Upper lobe of left lung (tissue), 6 donors: ENCODE measurements at regions not wholly inside any gene's neighbourhood (a gene's known extent, or its start where the extent isn't known, plus 50 kb on each side); places are given as distances from the start of the nearest gene placed in this dataset.

ENCODE experiments used
- ATAC-seq, 2 donors: fragments of 200-7000 bp; cut with Tn5 transposase; one replicate each; pipeline ENCODE4 v1.9.1; 2022; ENCODE audit warnings: mild to moderate bottlenecking in 2 of 2, moderate library complexity in 2 of 2; ENCODE audit not compliant: low FRiP score in 2 of 2
- DNase-seq, 2 donors: peaks; one replicate each; pipeline ENCODE4 v3.0.0-alpha.2; 2019 to 2020
- H3K27ac ChIP-seq, 4 donors: fragments of 200-600 bp; sonication (generic); one replicate each; pipeline ENCODE4 v1.5.1; 2016 to 2019
- H3K27me3 ChIP-seq, 4 donors: fragments of 200-600 bp; sonication (generic); one replicate each; pipeline ENCODE4 v1.5.1; 2017 to 2019
- H3K36me3 ChIP-seq, 4 donors: fragments of 200-600 bp; sonication (generic); one replicate each; pipeline ENCODE4 v1.5.1; 2016 to 2019
- H3K4me1 ChIP-seq, 4 donors: fragments of 200-600 bp; sonication (generic); one replicate each; pipeline ENCODE4 v1.5.1; 2018 to 2019
- H3K4me3 ChIP-seq, 4 donors: fragments of 200-600 bp; sonication (generic); one replicate each; pipeline ENCODE4 v1.5.1; 2017 to 2019; ENCODE audit warnings: mild to moderate bottlenecking in 2 of 4, moderate library complexity in 1 of 4
- H3K9me3 ChIP-seq, 4 donors: fragments of 200-600 bp; sonication (generic); one replicate each; pipeline ENCODE4 v1.5.1; 2018 to 2019
- CTCF ChIP-seq, 6 experiments: fragments of 450-650 bp in 4 of 6; fragments of 200-600 bp in 2 of 6; sonication (generic) in 2 of 6; IDR thresholded peaks; one replicate each; pipeline ENCODE4 v1.5.1; 2016 to 2019; ENCODE audit warnings: antibody characterized with exemption in 6 of 6
- EP300 ChIP-seq, 4 donors: sonication (generic); formaldehyde crosslinking; IDR thresholded peaks; one replicate each; pipeline ENCODE4 v1.5.1; 2017; ENCODE audit warnings: antibody characterized with exemption in 4 of 4, control low read depth in 2 of 4
- POLR2A ChIP-seq, 4 donors: fragments of 450-650 bp; IDR thresholded peaks; one replicate each; pipeline ENCODE4 v1.5.1; 2016 to 2017; ENCODE audit warnings: antibody characterized with exemption in 4 of 4, mild to moderate bottlenecking in 2 of 4
- POLR2AphosphoS5 ChIP-seq, 2 donors: sonication (generic); formaldehyde crosslinking; IDR thresholded peaks; one replicate each; pipeline ENCODE4 v1.5.1; 2017; ENCODE audit warnings: antibody characterized with exemption in 2 of 2
- WGBS, 2 donors: methylation state at CpG; one replicate each; pipeline ENCODE4 v1.1.5; 2017 to 2018; 5-methylcytosine and 5-hydroxymethylcytosine counted together
- donor health status: DM: no; HTN: no; CAD: no; lungs with moderate emphysema.
- donor health status: DM: no; HTN: yes; CAD: no; lungs with severe emphysema.

- ATAC-seq (no peak), DNase-seq (peak in 1 of 2 donors; percentile 6)
- H3K27me3 ChIP-seq, result no peaks in the 10 kb centered on the region
- H3K4me3 ChIP-seq, result no peak overlapping the region
- H3K27ac ChIP-seq, result no peak overlapping the region
- no peak for TF ChIP-seq POLR2A (IDR thresholded peaks at IDR 0.05)
- no peak for TF ChIP-seq CTCF (IDR thresholded peaks at IDR 0.05)
- no peak for TF ChIP-seq EP300 (IDR thresholded peaks at IDR 0.05)
- TF ChIP-seq POLR2AphosphoS5 (IDR thresholded peaks at IDR 0.05), result no peak
- no peaks in the 10 kb centered on the region for H3K9me3 ChIP-seq
- WGBS, 2 donors, result 83 to 85% methylated on average over 5 of the region's 5 CpGs
- no peaks in the 10 kb centered on the region for H3K4me1 ChIP-seq
- H3K36me3 ChIP-seq, result no peaks in the 10 kb centered on the region
Observed at GRCh38 chr22:47377926-47378560, 615.6 kb downstream of the TBC1D22A start.

- ATAC-seq (no peak), DNase-seq (peak in 1 of 2 donors; percentile 16)
- TF ChIP-seq POLR2A (IDR thresholded peaks at IDR 0.05) (no peak), CTCF (IDR thresholded peaks at IDR 0.05) (no peak), EP300 (IDR thresholded peaks at IDR 0.05) (no peak), POLR2AphosphoS5 (IDR thresholded peaks at IDR 0.05) (no peak)
- no peak overlapping the region for H3K27ac ChIP-seq
- H3K36me3 ChIP-seq, result no peaks in the 10 kb centered on the region
- H3K4me1 ChIP-seq, result no peaks in the 10 kb centered on the region
- no peaks in the 10 kb centered on the region for H3K27me3 ChIP-seq
- no peak overlapping the region for H3K4me3 ChIP-seq
- H3K9me3 ChIP-seq, result no peaks in the 10 kb centered on the region
- 71 to 75% methylated on average over 9 to 11 of the region's 11 CpGs for WGBS, 2 donors
Observed at GRCh38 chr22:47376901-47377505, 614.6 kb downstream of the TBC1D22A start.

GRCh38 chr22:47376322-47376700, 613.9 kb downstream of the TBC1D22A start:
- WGBS, 2 donors, result 92 to 94% methylated on average over 7 of the region's 7 CpGs
- Histone ChIP-seq H3K27ac (no peak overlapping the region), H3K4me1 (no peaks in the 10 kb centered on the region), H3K4me3 (no peak overlapping the region), H3K36me3 (no peaks in the 10 kb centered on the region), H3K27me3 (no peaks in the 10 kb centered on the region), H3K9me3 (no peaks in the 10 kb centered on the region)
- DNase-seq (no peak), ATAC-seq (no peak)
- TF ChIP-seq POLR2AphosphoS5 (IDR thresholded peaks at IDR 0.05) (no peak), POLR2A (IDR thresholded peaks at IDR 0.05) (no peak), EP300 (IDR thresholded peaks at IDR 0.05) (no peak), CTCF (IDR thresholded peaks at IDR 0.05) (no peak)

GRCh38 chr22:47375621-47376321, 613.3 kb downstream of the TBC1D22A start:
- peak in 1 of 2 donors; percentile 19 for ATAC-seq
- H3K27ac ChIP-seq, result no peak overlapping the region
- no peak overlapping the region for H3K4me3 ChIP-seq
- no peaks in the 10 kb centered on the region for H3K9me3 ChIP-seq
- 67 to 80% methylated on average over 12 to 24 of the region's 25 CpGs for WGBS, 2 donors
- TF ChIP-seq POLR2AphosphoS5 (IDR thresholded peaks at IDR 0.05) (no peak), POLR2A (IDR thresholded peaks at IDR 0.05) (no peak), EP300 (IDR thresholded peaks at IDR 0.05) (no peak), CTCF (IDR thresholded peaks at IDR 0.05) (no peak)
- DNase-seq, result peak; percentile 19 to 37
- H3K4me1 ChIP-seq, result no peaks in the 10 kb centered on the region
- no peaks in the 10 kb centered on the region for H3K27me3 ChIP-seq
- H3K36me3 ChIP-seq, result no peaks in the 10 kb centered on the region
